ENCODE measurements at regions not wholly inside any gene's neighbourhood (a gene's known extent, or its start where the extent isn't known, plus 50 kb on each side); places are given as distances from the start of the nearest gene placed in this dataset. TPM values are rescaled to one million over a fixed set of nuclear protein-coding genes. Genes with fewer than 3 reads are reported as not detected.

Small RNA genes lying in the stretch of these regions (microRNA-seq; reads per million reads assigned to microRNA genes)
- gene MIR5093 (ENCODE audit: borderline number of aligned reads) = not detected

All from chondrocyte (in vitro differentiated cells).